ENCODE measurements at regions not wholly inside any gene's neighbourhood (a gene's known extent, or its start where the extent isn't known, plus 50 kb on each side); places are given as distances from the start of the nearest gene placed in this dataset.

DNA sequence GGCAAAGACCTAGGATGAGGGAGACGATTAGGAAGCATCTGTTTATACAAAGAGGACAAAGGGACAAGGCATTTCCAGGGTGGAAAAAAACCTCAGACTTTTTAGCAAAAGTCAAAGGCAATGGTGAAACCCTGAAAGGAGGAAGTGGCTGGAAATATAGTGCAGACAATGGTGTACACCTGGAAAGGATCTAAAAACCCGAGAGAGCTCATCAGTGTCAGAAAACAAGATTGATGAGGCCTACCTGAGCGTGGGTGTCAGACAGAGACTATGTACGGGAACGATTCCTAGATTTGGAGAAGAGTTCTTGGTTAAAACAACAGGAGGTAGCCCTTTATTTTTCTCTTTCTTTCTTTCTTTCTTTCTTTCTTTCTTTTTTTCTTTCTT lies 68.8 kb upstream of the HUNK start:
- ATAC-seq, result no peak
- no peaks in the 10 kb centered on the region for H3K36me3 Mint-ChIP-seq
- ChIA-PET CTCF (no interaction called here), POLR2A (no interaction called here)
- no peak for DNase-seq (ENCODE audit: low spot score)
- TF ChIP-seq SP1 (CRISPR knock-in tag; conservative IDR thresholded peaks at IDR 0.05) (no peak), HMGA2 (CRISPR knock-in tag; IDR thresholded peaks at IDR 0.05) (no peak)
- TF ChIP-seq, protein P1, sequence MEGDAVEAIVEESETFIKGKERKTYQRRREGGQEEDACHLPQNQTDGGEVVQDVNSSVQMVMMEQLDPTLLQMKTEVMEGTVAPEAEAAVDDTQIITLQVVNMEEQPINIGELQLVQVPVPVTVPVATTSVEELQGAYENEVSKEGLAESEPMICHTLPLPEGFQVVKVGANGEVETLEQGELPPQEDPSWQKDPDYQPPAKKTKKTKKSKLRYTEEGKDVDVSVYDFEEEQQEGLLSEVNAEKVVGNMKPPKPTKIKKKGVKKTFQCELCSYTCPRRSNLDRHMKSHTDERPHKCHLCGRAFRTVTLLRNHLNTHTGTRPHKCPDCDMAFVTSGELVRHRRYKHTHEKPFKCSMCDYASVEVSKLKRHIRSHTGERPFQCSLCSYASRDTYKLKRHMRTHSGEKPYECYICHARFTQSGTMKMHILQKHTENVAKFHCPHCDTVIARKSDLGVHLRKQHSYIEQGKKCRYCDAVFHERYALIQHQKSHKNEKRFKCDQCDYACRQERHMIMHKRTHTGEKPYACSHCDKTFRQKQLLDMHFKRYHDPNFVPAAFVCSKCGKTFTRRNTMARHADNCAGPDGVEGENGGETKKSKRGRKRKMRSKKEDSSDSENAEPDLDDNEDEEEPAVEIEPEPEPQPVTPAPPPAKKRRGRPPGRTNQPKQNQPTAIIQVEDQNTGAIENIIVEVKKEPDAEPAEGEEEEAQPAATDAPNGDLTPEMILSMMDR (IDR thresholded peaks at IDR 0.05), result no peak
- H3K4me1 Mint-ChIP-seq, result peaks cover 21% of the 10 kb centered on the region
- peaks cover 4% of the 10 kb centered on the region; the same call in 1 of the 2 replicates for H3K9me3 Mint-ChIP-seq
- no peak overlapping the region for H3K27ac Mint-ChIP-seq
- no peaks in the 10 kb centered on the region; the same call in 1 of the 2 replicates for H3K27me3 Mint-ChIP-seq (ENCODE audit: low read depth)
- no peak overlapping the region for H3K4me3 Mint-ChIP-seq

DNA sequence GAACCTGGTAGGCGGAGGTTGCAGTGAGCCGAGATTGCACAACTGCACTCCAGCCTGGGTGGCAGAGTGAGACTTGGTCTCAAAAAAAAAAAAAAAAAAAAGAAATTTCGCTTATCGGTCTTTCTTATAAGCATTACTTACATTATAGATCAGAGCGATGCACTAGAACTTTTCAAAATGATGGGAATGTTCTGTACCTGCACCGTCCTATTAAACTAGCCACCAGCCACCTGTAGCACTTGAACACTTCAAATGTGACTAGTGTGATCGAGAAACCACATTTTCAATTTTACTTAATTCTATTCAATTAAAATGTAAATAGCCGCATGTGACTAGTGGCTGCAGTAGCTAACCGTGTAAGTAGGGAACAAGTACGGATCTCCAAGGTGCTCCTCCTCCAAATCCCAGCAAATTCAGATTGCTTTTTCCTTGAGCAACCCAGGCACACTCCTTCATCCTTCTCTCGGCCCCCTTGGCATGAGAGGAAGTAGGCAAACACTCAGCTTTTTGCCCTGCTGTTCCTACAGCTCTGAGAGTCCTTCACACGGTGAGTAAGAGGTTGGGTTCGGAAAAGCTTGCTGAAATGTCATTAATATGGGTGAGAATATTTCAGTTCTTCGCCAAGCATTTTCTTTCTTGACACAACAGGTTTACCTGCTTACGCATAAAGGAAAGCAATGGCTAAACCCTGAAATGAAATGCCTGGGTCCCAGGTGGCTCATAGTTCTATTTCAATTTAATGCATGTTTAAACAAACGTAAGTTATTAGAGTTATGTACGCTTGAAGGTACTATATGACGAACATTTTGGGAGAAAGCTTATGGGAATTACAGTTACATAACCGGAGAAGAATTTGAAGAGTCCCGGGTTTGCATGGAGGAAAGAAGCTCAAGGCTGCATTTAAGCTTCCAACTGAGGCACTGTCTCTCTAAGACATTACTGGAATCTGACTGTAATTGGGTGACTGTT lies 69.5 kb upstream of the HUNK start:
- DNase-seq (ENCODE audit: low spot score) (no peak), ATAC-seq (no peak)
- H3K4me1 Mint-ChIP-seq, result peaks cover 21% of the 10 kb centered on the region
- H3K9me3 Mint-ChIP-seq, result peaks cover 4% of the 10 kb centered on the region; the same call in 1 of the 2 replicates
- no peaks in the 10 kb centered on the region; the same call in 1 of the 2 replicates for H3K27me3 Mint-ChIP-seq (ENCODE audit: low read depth)
- ChIA-PET CTCF (interaction anchor here (0.6 kb wide), 1 partner anchor 1199 kb away, joined by 3 read pairs; no protein-coding TSS in a partner anchor), POLR2A (interaction anchor here (0.6 kb wide), 1 partner anchor 798 kb away, joined by 5 read pairs; no protein-coding TSS in a partner anchor)
- no peak overlapping the region for H3K4me3 Mint-ChIP-seq
- H3K36me3 Mint-ChIP-seq, result no peaks in the 10 kb centered on the region
- TF ChIP-seq, protein P2, sequence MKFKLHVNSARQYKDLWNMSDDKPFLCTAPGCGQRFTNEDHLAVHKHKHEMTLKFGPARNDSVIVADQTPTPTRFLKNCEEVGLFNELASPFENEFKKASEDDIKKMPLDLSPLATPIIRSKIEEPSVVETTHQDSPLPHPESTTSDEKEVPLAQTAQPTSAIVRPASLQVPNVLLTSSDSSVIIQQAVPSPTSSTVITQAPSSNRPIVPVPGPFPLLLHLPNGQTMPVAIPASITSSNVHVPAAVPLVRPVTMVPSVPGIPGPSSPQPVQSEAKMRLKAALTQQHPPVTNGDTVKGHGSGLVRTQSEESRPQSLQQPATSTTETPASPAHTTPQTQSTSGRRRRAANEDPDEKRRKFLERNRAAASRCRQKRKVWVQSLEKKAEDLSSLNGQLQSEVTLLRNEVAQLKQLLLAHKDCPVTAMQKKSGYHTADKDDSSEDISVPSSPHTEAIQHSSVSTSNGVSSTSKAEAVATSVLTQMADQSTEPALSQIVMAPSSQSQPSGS (CRISPR knock-in tag; IDR thresholded peaks at IDR 0.05; ENCODE audit: borderline replicate concordance, low read depth), result no peak
- no peak for TF ChIP-seq ZNF317 (CRISPR knock-in tag; IDR thresholded peaks at IDR 0.05; ENCODE audit: borderline replicate concordance, low read depth)
- TF ChIP-seq ZNF232 (CRISPR knock-in tag; IDR thresholded peaks at IDR 0.05), result no peak
- TF ChIP-seq TCF7 (CRISPR knock-in tag; IDR thresholded peaks at IDR 0.05; ENCODE audit: low read depth), result no peak
- TF ChIP-seq, protein P3, sequence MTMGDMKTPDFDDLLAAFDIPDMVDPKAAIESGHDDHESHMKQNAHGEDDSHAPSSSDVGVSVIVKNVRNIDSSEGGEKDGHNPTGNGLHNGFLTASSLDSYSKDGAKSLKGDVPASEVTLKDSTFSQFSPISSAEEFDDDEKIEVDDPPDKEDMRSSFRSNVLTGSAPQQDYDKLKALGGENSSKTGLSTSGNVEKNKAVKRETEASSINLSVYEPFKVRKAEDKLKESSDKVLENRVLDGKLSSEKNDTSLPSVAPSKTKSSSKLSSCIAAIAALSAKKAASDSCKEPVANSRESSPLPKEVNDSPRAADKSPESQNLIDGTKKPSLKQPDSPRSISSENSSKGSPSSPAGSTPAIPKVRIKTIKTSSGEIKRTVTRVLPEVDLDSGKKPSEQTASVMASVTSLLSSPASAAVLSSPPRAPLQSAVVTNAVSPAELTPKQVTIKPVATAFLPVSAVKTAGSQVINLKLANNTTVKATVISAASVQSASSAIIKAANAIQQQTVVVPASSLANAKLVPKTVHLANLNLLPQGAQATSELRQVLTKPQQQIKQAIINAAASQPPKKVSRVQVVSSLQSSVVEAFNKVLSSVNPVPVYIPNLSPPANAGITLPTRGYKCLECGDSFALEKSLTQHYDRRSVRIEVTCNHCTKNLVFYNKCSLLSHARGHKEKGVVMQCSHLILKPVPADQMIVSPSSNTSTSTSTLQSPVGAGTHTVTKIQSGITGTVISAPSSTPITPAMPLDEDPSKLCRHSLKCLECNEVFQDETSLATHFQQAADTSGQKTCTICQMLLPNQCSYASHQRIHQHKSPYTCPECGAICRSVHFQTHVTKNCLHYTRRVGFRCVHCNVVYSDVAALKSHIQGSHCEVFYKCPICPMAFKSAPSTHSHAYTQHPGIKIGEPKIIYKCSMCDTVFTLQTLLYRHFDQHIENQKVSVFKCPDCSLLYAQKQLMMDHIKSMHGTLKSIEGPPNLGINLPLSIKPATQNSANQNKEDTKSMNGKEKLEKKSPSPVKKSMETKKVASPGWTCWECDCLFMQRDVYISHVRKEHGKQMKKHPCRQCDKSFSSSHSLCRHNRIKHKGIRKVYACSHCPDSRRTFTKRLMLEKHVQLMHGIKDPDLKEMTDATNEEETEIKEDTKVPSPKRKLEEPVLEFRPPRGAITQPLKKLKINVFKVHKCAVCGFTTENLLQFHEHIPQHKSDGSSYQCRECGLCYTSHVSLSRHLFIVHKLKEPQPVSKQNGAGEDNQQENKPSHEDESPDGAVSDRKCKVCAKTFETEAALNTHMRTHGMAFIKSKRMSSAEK (CRISPR knock-in tag; IDR thresholded peaks at IDR 0.05; ENCODE audit: borderline replicate concordance), result no peak
- TF ChIP-seq RORB (CRISPR knock-in tag; IDR thresholded peaks at IDR 0.05), result no peak
- TF ChIP-seq, protein P4, sequence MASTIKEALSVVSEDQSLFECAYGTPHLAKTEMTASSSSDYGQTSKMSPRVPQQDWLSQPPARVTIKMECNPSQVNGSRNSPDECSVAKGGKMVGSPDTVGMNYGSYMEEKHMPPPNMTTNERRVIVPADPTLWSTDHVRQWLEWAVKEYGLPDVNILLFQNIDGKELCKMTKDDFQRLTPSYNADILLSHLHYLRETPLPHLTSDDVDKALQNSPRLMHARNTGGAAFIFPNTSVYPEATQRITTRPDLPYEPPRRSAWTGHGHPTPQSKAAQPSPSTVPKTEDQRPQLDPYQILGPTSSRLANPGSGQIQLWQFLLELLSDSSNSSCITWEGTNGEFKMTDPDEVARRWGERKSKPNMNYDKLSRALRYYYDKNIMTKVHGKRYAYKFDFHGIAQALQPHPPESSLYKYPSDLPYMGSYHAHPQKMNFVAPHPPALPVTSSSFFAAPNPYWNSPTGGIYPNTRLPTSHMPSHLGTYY (CRISPR knock-in tag; IDR thresholded peaks at IDR 0.05), result no peak
- TF ChIP-seq RELA (CRISPR knock-in tag; IDR thresholded peaks at IDR 0.05; ENCODE audit: borderline replicate concordance), result no peak
- TF ChIP-seq, protein P5, sequence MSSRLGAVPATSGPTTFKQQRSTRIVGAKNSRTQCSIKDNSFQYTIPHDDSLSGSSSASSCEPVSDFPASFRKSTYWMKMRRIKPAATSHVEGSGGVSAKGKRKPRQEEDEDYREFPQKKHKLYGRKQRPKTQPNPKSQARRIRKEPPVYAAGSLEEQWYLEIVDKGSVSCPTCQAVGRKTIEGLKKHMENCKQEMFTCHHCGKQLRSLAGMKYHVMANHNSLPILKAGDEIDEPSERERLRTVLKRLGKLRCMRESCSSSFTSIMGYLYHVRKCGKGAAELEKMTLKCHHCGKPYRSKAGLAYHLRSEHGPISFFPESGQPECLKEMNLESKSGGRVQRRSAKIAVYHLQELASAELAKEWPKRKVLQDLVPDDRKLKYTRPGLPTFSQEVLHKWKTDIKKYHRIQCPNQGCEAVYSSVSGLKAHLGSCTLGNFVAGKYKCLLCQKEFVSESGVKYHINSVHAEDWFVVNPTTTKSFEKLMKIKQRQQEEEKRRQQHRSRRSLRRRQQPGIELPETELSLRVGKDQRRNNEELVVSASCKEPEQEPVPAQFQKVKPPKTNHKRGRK (CRISPR knock-in tag; IDR thresholded peaks at IDR 0.05; ENCODE audit: borderline replicate concordance), result no peak
- TF ChIP-seq, protein P6, sequence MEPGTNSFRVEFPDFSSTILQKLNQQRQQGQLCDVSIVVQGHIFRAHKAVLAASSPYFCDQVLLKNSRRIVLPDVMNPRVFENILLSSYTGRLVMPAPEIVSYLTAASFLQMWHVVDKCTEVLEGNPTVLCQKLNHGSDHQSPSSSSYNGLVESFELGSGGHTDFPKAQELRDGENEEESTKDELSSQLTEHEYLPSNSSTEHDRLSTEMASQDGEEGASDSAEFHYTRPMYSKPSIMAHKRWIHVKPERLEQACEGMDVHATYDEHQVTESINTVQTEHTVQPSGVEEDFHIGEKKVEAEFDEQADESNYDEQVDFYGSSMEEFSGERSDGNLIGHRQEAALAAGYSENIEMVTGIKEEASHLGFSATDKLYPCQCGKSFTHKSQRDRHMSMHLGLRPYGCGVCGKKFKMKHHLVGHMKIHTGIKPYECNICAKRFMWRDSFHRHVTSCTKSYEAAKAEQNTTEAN (CRISPR knock-in tag; IDR thresholded peaks at IDR 0.05), result no peak
- H3K27ac Mint-ChIP-seq, result no peak overlapping the region

Data from WTC11 (cell line).